ENCODE measurements at regions not wholly inside any gene's neighbourhood (a gene's known extent, or its start where the extent isn't known, plus 50 kb on each side); places are given as distances from the start of the nearest gene placed in this dataset.

GRCh38 chr18:78573773-78574172 lies 405.8 kb upstream of the SALL3 start:
- no peak for DNase-seq
- TF ChIP-seq POLR2A (IDR thresholded peaks at IDR 0.05; ENCODE audit: low read length) (no peak), GATA1 (IDR thresholded peaks at IDR 0.05; ENCODE audit: low read depth, low read length) (no peak)

- TF ChIP-seq GATA1 (IDR thresholded peaks at IDR 0.05; ENCODE audit: low read depth, low read length) (no peak), POLR2A (IDR thresholded peaks at IDR 0.05; ENCODE audit: low read length) (no peak)
- no peak for DNase-seq
These were observed 402.7 kb upstream of the SALL3 start for GRCh38 chr18:78576967-78577366.

- DNase-seq: no peak
- TF ChIP-seq POLR2A (IDR thresholded peaks at IDR 0.05; ENCODE audit: low read length) (no peak), GATA1 (IDR thresholded peaks at IDR 0.05; ENCODE audit: low read depth, low read length) (no peak)
These were observed 400.2 kb upstream of the SALL3 start for GRCh38 chr18:78579449-78579848.

- no peak for TF ChIP-seq POLR2A (IDR thresholded peaks at IDR 0.05; ENCODE audit: low read length)
- TF ChIP-seq GATA1 (IDR thresholded peaks at IDR 0.05; ENCODE audit: low read depth, low read length): no peak
- DNase-seq: no peak
These were observed 399.6 kb upstream of the SALL3 start for GRCh38 chr18:78579854-78580577.

- DNase-seq: no peak
- TF ChIP-seq GATA1 (IDR thresholded peaks at IDR 0.05; ENCODE audit: low read depth, low read length): no peak
- TF ChIP-seq POLR2A (IDR thresholded peaks at IDR 0.05; ENCODE audit: low read length): no peak
These were observed 398.7 kb upstream of the SALL3 start for GRCh38 chr18:78580835-78581339.

GRCh38 chr18:78582181-78582709 lies 397.4 kb upstream of the SALL3 start:
- no peak for DNase-seq
- TF ChIP-seq POLR2A (IDR thresholded peaks at IDR 0.05; ENCODE audit: low read length) (no peak), GATA1 (IDR thresholded peaks at IDR 0.05; ENCODE audit: low read depth, low read length) (no peak)

- TF ChIP-seq GATA1 (IDR thresholded peaks at IDR 0.05; ENCODE audit: low read depth, low read length): no peak
- TF ChIP-seq POLR2A (IDR thresholded peaks at IDR 0.05; ENCODE audit: low read length): no peak
- no peak for DNase-seq
These were observed 396.5 kb upstream of the SALL3 start for GRCh38 chr18:78582898-78583738.

- DNase-seq: no peak
These were observed 395.7 kb upstream of the SALL3 start for GRCh38 chr18:78583739-78584458.

GRCh38 chr18:78584459-78585022 lies 395.1 kb upstream of the SALL3 start:
- no peak for DNase-seq
- TF ChIP-seq GATA1 (IDR thresholded peaks at IDR 0.05; ENCODE audit: low read depth, low read length) (no peak), POLR2A (IDR thresholded peaks at IDR 0.05; ENCODE audit: low read length) (no peak)

More at GRCh38 chr18:78583739-78584458, 395.7 kb upstream of the SALL3 start:
- TF ChIP-seq POLR2A (IDR thresholded peaks at IDR 0.05; ENCODE audit: low read length): no peak
- TF ChIP-seq GATA1 (IDR thresholded peaks at IDR 0.05; ENCODE audit: low read depth, low read length): no peak

GRCh38 chr18:78586586-78586985 lies 393.0 kb upstream of the SALL3 start:
- no peak for TF ChIP-seq GATA1 (IDR thresholded peaks at IDR 0.05; ENCODE audit: low read depth, low read length)
- no peak for TF ChIP-seq POLR2A (IDR thresholded peaks at IDR 0.05; ENCODE audit: low read length)
- no peak for DNase-seq

- TF ChIP-seq GATA1 (IDR thresholded peaks at IDR 0.05; ENCODE audit: low read depth, low read length) (no peak), POLR2A (IDR thresholded peaks at IDR 0.05; ENCODE audit: low read length) (no peak)
- no peak for DNase-seq
These were observed 392.5 kb upstream of the SALL3 start for GRCh38 chr18:78587096-78587495.

GRCh38 chr18:78587626-78588600 lies 391.7 kb upstream of the SALL3 start:
- no peak for DNase-seq
- TF ChIP-seq POLR2A (IDR thresholded peaks at IDR 0.05; ENCODE audit: low read length) (no peak), GATA1 (IDR thresholded peaks at IDR 0.05; ENCODE audit: low read depth, low read length) (no peak)

All from erythroblast (primary cell).